GM23248 (cell line): ENCODE measurements at regions not wholly inside any gene's neighbourhood (a gene's known extent, or its start where the extent isn't known, plus 50 kb on each side); places are given as distances from the start of the nearest gene placed in this dataset.

Source experiments
- DNase-seq: peaks from one replicate; pipeline ENCODE4 v3.0.0-alpha.2; 2015
- H2AFZ ChIP-seq: fragments of 200-600 bp; sonication (generic); 2 replicates; pipeline ENCODE4 v1.6.1; 2016; ENCODE audit warnings: antibody characterized with exemption
- H3F3A ChIP-seq: fragments of 200-600 bp; sonication (generic); 2 replicates; pipeline ENCODE4 v1.6.1; 2016; ENCODE audit warnings: mild to moderate bottlenecking, antibody characterized with exemption, mixed run types; ENCODE audit not compliant: insufficient read depth
- H3K27ac ChIP-seq: fragments of 200-600 bp; sonication (generic); 2 replicates; pipeline ENCODE4 v1.5.1; 2016; ENCODE audit warnings: mild to moderate bottlenecking
- H3K27me3 ChIP-seq: fragments of 200-600 bp; sonication (generic); replicated peaks from 2 replicates; pipeline ENCODE4 v1.6.1; 2016; ENCODE audit warnings: mild to moderate bottlenecking; ENCODE audit not compliant: insufficient read depth
- H3K36me3 ChIP-seq: fragments of 200-600 bp; sonication (generic); 2 replicates; pipeline ENCODE4 v1.6.1; 2016; ENCODE audit warnings: low read depth, mild to moderate bottlenecking
- H3K4me1 ChIP-seq: fragments of 200-600 bp; sonication (generic); 2 replicates; pipeline ENCODE4 v1.6.1; 2016; ENCODE audit warnings: mild to moderate bottlenecking; ENCODE audit not compliant: insufficient read depth
- H3K4me2 ChIP-seq: fragments of 200-600 bp; sonication (generic); one replicate; pipeline ENCODE4 v1.6.1; 2016; ENCODE audit warnings: mild to moderate bottlenecking; ENCODE audit not compliant: unreplicated experiment
- H3K4me3 ChIP-seq: fragments of 200-600 bp; sonication (generic); 2 replicates; pipeline ENCODE4 v1.5.1; 2016; ENCODE audit warnings: mild to moderate bottlenecking
- H3K79me2 ChIP-seq: fragments of 200-600 bp; sonication (generic); 2 replicates; pipeline ENCODE4 v1.6.1; 2016; ENCODE audit warnings: mild to moderate bottlenecking; ENCODE audit not compliant: insufficient read depth
- H3K9ac ChIP-seq: fragments of 200-600 bp; sonication (generic); 2 replicates; pipeline ENCODE4 v1.6.1; 2016; ENCODE audit warnings: mild to moderate bottlenecking
- H3K9me2 ChIP-seq: fragments of 200-600 bp; sonication (generic); 2 replicates; pipeline ENCODE4 v1.6.1; 2016; ENCODE audit warnings: mixed run types, mild to moderate bottlenecking, moderate library complexity; ENCODE audit not compliant: insufficient read depth
- H3K9me3 ChIP-seq: fragments of 200-600 bp; sonication (generic); one replicate; pipeline ENCODE4 v1.6.1; 2017; ENCODE audit warnings: low read depth
- H4K20me1 ChIP-seq: fragments of 200-600 bp; sonication (generic); 2 replicates; pipeline ENCODE4 v1.6.0; 2016; ENCODE audit not compliant: insufficient read depth
- EZH2 ChIP-seq: fragments of 200-600 bp; sonication (generic); IDR thresholded peaks from 2 replicates; pipeline ENCODE4 v1.6.1; 2018; ENCODE audit warnings: antibody characterized with exemption, mild to moderate bottlenecking; ENCODE audit not compliant: insufficient read depth, poor library complexity, severe bottlenecking
- EZH2phosphoT487 ChIP-seq: fragments of 200-600 bp; sonication (generic); IDR thresholded peaks from 2 replicates; pipeline ENCODE4 v1.6.1; 2018; ENCODE audit warnings: antibody characterized with exemption, moderate library complexity, mild to moderate bottlenecking, low read depth; ENCODE audit not compliant: insufficient read depth
- WGBS, 2 experiments: methylation state at CpG; one replicate each; pipeline ENCODE4 v1.1.6; 2015 to 2017; ENCODE audit warnings: low lambda C conversion rate in 2 of 2, low coverage in 1 of 2; ENCODE audit errors: missing lambda C conversion rate in 2 of 2; 5-methylcytosine and 5-hydroxymethylcytosine counted together
- in situ Hi-C: fragments of 300-500 bp; cut with MboI; formaldehyde crosslinking; loops from 2 replicates; pipeline ENCODE4 v1.15.0; 2020

DNA sequence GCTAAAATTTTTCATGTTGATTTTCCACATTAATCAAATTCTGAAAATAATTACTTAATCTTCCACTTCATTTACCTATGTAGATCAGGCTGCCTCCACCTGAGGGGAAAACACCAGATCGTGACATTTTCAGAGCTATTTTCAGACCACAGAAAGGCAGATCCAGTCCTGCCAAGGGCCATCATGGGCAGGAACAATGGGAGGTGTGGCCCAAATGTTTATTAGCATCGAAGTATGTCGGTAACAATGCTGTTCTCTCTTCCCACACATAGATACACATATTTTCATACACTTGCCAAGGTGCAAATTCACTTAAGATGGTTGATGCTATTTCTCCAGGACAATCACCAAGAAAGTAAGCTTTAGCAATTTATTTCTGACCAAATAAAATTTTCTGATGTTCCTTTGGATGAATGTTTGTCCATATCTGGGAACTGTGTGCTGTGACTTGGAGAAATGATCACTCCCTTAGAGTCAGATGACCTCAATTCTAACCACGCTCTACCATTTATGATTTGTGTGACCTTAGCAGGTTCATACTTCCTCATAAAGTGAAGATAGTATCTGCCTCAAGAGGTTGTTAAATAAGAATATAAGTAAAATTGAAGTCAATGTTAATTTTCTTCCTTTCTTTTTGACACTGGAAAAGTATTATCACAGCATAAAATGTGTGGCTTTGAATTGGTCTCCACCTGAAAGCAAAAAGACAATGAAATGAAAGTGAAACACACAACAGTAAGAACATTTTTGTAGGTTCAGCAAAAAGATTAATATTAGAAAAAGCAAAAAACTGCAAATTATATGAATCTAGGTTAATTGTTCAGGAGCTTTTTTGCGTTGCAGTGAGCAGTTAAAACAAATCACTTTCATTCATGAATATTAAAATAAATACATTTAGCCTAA lies 310.4 kb upstream of the PHF14 start:
- in situ Hi-C loops, result no loop called here
- 21 to 22% methylated on average over 5 of the region's 5 CpGs for WGBS, 2 experiments

DNA sequence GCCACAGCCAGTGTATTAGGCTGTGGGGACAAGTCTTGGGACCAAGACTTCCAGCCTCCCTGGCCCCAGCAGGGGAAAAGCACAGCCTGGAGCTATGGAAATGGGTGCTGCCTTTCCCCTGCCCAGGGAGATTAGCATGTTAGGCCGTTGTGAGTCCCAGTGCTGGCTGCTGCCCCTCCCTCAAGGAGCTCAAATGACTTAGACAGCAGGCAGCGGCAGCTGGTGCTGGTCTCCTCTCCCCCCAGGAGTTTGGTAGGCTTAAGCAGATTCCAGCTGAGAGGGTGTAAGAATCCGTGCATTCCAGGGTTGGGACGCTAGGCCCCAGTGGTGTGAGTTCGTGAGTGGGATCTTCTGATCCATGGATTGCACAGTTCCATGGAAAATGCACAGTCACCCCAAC lies 301.5 kb upstream of the PHF14 start:
- Histone ChIP-seq H3K79me2 (no peaks in the 10 kb centered on the region), H3K27me3 (no peaks in the 10 kb centered on the region), H3K9me2 (no peaks in the 10 kb centered on the region), H3K4me3 (no peak overlapping the region), H3K4me2 (no peak overlapping the region), H3K27ac (no peak overlapping the region), H3F3A (no peaks in the 10 kb centered on the region), H3K9ac (no peak overlapping the region), H3K4me1 (no peaks in the 10 kb centered on the region), H4K20me1 (no peaks in the 10 kb centered on the region), H3K36me3 (no peaks in the 10 kb centered on the region), H2AFZ (no peak overlapping the region), H3K9me3 (no peaks in the 10 kb centered on the region)
- TF ChIP-seq EZH2phosphoT487 (no peak), EZH2 (no peak)
- no peak for DNase-seq
- in situ Hi-C loops, result no loop called here
- WGBS, 2 experiments, result 12 to 20% methylated on average over 5 of the region's 5 CpGs

More for the DNA sequence above, 310.4 kb upstream of the PHF14 start:
- Histone ChIP-seq H3K27me3 (no peaks in the 10 kb centered on the region), H3F3A (no peaks in the 10 kb centered on the region), H3K9me3 (no peaks in the 10 kb centered on the region), H3K4me1 (no peaks in the 10 kb centered on the region), H3K36me3 (no peaks in the 10 kb centered on the region), H2AFZ (no peak overlapping the region), H3K27ac (no peak overlapping the region), H3K4me3 (no peak overlapping the region), H3K4me2 (no peak overlapping the region), H3K79me2 (no peaks in the 10 kb centered on the region), H3K9ac (no peak overlapping the region), H3K9me2 (no peaks in the 10 kb centered on the region), H4K20me1 (no peaks in the 10 kb centered on the region)
- TF ChIP-seq EZH2phosphoT487, result no peak
- TF ChIP-seq EZH2, result no peak
- DNase-seq, result no peak

DNA sequence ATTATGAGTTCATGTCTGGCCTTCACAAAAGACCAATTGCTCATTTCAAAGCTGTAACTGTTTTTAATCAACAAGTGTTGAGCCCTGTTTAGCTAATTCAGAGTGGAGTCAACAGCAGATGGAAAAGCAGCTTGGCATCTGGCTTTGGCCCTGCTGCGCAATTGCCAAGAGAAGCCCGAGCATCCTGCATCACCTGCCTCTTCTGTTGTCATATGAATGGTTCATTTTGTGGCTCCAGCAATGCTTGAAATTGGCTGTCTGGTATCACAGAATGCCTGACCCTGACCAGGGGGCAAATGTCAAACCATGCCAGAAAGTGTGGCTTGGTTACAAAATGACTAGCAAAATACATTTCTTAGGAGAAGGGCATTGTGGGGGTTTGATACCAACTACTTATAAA lies 296.5 kb upstream of the PHF14 start:
- H3K27me3 ChIP-seq, result no peaks in the 10 kb centered on the region
- H3K79me2 ChIP-seq, result no peaks in the 10 kb centered on the region
- H3F3A ChIP-seq, result no peaks in the 10 kb centered on the region
- 0 to 4% methylated on average over 2 of the region's 2 CpGs for WGBS, 2 experiments
- H3K4me1 ChIP-seq, result no peaks in the 10 kb centered on the region
- no peak overlapping the region for H3K27ac ChIP-seq
- H4K20me1 ChIP-seq, result no peaks in the 10 kb centered on the region
- no peak overlapping the region for H3K4me2 ChIP-seq
- no peak overlapping the region for H3K9ac ChIP-seq
- TF ChIP-seq EZH2phosphoT487 (no peak), EZH2 (no peak)
- H2AFZ ChIP-seq, result no peak overlapping the region
- H3K9me3 ChIP-seq, result peaks cover 3% of the 10 kb centered on the region
- H3K9me2 ChIP-seq, result no peaks in the 10 kb centered on the region
- H3K36me3 ChIP-seq, result no peaks in the 10 kb centered on the region
- in situ Hi-C loops, result no loop called here
- H3K4me3 ChIP-seq, result no peak overlapping the region
- no peak for DNase-seq

- Histone ChIP-seq H2AFZ (no peak overlapping the region), H3K27ac (no peak overlapping the region), H3F3A (no peaks in the 10 kb centered on the region), H3K9me3 (peaks cover 3% of the 10 kb centered on the region), H3K27me3 (no peaks in the 10 kb centered on the region), H3K36me3 (no peaks in the 10 kb centered on the region), H3K4me3 (no peak overlapping the region), H3K4me1 (no peaks in the 10 kb centered on the region), H4K20me1 (no peaks in the 10 kb centered on the region), H3K9me2 (no peaks in the 10 kb centered on the region), H3K4me2 (no peak overlapping the region), H3K79me2 (no peaks in the 10 kb centered on the region), H3K9ac (no peak overlapping the region)
- in situ Hi-C loops, result no loop called here
- TF ChIP-seq EZH2 (no peak), EZH2phosphoT487 (no peak)
- no peak for DNase-seq
- 17 to 32% methylated on average over 1 of the region's 1 CpG for WGBS, 2 experiments
Observed at GRCh38 chr7:10677668-10678232, 295.9 kb upstream of the PHF14 start.
